ENCODE measurements at regions not wholly inside any gene's neighbourhood (a gene's known extent, or its start where the extent isn't known, plus 50 kb on each side); places are given as distances from the start of the nearest gene placed in this dataset.

DNA sequence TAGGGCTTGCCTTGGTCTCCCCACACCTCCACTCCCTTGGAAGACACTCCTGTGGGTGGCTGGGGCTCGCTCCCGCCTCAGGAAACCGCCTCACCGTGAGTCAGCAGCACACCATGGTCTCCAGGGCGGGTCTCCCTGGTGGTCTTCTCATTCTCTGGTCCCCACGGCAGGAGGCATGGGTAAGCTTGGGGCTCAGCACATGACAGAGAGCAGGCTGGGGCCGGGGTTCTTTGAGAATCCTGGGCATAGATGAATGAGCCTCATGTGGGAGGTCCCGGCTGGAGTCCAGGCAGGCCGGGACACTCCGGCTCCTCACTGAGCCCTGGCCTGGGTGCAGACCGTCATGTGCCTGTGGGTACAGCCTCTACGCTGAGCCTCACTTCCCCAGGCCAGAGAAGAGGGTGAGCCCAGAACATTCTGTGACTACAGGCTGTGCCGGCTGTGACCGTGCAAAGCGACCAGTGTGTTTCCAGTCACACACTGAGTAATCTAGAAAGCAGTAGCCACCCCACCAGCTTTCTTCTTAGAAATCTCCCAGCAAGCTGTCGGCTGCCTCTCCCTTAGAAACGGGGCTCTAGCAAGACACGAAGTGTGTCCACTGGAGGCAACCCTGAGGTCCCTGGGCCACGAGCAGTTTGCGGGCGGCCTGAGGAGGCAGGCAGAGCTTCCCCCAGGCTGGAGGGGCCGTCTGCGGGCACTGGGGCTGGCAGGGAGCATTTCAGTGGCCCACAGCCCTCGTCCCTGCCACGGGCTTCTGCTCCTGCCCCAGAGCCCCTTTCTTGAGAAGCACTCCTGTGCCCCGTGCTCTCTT is 93.1 kb downstream of the RHOB start:
- DNase-seq (ENCODE audit: low spot score), result no peak

DNA sequence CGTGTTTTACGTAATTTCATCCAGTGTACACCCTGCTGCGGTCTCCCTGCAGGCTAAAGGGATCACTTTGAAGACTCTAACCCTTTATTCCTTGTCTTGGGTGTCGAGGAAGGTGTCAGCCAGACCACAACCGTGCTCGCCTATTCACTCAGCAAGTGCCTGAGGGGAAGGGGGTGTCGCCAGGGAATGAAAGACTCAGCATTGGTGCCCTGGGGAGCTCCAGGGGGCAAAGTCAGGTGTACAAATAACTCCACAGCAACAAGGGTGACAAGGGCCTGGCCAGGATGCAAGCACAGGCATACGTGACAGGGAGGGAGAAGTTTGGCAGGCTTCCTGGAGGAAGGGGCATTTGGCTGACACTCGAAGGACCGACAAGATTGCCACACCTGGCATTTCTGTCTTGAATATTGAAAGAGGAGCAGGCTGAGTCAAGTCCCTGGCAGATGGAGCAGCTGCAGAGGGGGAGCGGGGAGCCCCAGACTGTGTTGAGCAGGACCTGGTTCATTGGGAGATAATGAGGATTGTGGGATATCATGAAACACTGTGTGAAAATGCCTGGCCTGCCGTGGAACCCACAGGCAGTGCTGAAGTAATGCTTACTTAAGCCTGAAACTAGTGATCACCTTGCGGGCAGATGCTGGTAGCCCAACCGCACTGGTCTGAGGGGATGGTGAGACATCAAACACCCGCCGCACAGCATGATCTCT is 93.9 kb downstream of the RHOB start:
- DNase-seq (ENCODE audit: low spot score), result no peak

DNA sequence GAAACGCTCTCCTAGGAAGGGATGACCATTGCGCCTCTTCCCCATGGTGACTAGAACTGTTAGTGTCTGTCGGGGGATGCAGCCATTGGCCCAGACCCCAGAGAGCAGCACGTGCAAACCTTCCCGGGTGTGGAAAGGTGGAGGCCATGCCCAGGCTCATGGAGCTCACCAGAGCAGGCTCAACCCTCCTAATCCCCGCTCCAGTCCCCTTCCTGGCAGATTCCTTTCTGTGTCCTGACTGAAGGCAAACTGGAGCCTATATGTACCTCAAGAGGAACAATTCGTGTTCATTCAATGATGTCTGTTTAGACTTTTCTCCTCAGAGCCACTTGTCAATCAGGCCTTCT is 94.4 kb downstream of the RHOB start:
- DNase-seq (ENCODE audit: low spot score), result no peak

DNA sequence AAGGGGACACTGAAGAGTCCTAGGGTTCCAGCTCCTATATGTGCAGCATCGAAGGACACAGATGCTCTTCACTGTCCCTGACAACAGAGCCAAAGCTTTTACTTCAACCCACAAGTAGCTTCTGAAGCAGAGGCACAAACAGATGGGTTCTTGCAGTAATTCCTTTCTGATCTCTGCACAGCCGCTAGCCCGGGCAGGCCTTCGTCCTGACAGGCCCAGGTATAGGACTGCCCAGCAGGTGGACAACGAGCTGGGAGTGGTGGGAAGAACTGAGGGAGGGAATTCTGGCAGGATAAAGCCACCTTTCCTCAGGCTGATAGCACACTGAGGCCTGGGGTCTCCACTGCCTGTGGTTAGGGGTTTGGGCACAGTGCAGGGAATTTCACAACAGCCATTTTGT is 94.8 kb downstream of the RHOB start:
- no peak for DNase-seq (ENCODE audit: low spot score)

DNA sequence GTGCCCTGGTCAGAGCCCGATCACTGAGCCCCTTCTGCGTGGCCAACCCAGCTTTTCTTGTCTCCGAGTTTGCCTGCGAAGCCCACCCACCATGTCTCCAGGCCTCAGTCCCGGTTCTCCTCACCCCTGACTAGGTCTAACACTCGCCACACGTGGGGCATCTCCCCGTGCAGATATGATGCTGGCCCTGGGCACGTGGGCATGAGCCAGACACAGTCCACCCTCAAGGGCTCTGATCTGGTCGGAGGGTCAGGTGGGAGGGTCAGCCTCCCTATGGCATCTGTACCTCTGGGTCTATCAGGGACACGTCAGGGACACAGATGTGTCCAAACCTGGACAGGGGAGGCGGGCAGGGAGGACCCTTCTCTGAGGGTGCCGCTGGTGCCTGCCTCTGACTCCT is 95.4 kb downstream of the RHOB start:
- no peak for DNase-seq (ENCODE audit: low spot score)

DNA sequence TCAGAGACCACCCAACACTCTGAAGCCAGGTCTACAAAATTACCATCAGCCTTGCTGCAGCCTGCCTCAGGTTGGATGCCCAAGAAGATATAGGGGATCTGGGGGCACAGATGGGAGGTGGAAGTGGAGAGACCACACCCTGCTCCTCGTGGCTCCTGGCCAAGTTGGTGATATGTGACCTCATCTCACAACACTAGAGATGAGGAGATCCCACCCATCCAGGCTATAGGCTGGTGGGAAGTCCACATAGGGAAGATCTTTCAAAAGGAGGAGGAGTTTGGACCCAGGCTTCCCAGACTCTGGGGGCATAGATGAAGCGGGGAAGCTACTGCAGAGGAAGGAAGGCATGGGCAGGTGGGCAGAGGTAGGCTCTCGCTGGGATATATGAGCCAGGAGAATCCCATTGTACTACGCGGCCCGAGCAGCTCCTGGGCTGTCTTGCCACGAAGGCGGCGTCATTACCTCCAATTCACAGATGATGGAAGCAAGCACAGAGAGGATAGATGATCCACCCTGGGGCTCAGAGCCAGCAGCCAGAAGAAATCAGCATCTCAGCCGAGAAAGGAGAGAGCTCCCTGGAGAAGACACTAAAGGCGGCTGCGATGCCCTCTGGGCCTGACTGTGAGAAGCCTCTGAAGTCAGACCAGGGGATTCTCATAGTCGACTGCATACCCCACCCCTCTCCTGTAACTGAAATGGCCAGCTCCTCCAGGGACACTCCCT is 96.0 kb downstream of the RHOB start:
- DNase-seq (ENCODE audit: low spot score), result no peak

DNA sequence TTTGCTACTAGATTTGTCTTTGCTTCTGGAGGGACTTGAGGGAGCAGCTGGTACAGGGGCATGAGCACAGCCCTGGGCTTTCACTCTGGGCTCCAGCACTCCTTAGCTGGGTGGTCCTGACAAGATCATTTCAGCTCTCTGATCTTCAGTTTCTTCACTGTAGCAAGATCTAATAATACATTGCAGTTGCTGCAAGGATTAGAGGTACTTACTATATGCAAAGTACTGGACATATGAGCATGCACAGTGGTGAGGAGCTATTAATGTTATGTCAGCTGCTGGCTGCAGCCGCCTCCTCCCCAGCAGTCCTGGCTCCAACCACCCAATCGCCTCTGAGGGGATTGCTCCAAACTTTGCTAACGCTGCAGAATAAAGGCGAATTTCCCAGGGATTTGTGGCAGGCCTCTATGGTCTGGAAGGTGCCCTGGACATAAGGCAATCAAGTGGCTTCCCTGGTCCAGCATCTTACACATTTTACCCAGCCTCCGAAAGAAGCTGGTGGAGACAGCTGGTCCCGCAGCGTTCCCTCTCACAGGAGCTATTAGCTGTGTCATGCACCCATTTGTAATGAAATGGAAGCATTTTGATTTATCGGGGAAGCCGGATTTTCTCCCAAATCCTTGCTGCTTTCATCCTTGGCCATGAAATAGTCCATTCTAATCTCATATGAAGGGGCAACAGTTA is 96.7 kb downstream of the RHOB start:
- no peak for DNase-seq (ENCODE audit: low spot score)

DNA sequence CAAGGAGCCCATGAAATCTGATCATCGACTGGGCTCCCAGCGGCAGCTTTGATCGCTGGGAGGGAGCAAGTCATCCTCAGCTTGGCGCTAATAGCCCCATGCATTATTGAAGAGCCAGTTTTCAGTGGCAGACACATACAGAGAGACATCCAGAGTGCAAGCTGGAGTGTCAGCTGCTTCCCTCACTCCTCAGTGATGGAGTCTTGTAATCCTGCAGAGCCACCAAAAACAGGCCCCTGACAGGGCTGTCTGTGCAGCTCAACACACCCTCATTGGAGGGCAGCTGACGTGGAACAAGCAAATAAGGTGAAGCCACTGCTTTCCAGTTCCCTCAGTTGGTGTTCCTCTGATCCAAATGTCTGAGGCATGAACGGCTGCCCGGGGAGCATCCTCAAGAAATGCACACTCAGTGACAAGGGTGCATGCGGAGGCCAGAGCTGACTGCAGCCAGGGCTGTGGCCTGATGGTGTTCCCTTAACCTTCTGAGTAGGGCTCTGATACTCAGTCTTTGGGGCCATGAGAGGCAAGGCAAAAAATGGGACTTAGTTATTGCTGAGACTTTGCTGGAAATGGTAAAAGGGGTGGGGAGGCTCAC is 97.4 kb downstream of the RHOB start:
- no peak for DNase-seq (ENCODE audit: low spot score)

DNA sequence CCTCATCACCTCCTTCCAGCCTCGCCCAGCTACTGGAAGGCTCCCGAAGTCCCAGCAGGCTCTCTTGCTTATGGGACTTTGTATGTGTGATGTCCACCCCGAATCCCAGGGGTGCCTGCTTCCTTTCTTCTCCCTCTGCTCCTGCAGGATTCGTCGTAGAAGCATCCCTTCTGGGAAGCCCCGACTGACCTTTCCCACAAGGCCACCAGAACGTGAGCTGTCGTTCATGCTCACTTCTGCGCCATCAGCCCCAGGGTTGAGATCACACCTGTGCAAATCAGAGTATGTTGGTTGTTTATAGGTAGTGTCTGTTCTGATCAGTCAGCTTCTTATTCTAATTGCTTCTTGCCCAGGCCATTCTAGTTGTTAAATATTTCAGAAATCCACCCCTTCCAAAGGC is 101.8 kb downstream of the HS1BP3 start:
- no peak for DNase-seq (ENCODE audit: low spot score)

DNA sequence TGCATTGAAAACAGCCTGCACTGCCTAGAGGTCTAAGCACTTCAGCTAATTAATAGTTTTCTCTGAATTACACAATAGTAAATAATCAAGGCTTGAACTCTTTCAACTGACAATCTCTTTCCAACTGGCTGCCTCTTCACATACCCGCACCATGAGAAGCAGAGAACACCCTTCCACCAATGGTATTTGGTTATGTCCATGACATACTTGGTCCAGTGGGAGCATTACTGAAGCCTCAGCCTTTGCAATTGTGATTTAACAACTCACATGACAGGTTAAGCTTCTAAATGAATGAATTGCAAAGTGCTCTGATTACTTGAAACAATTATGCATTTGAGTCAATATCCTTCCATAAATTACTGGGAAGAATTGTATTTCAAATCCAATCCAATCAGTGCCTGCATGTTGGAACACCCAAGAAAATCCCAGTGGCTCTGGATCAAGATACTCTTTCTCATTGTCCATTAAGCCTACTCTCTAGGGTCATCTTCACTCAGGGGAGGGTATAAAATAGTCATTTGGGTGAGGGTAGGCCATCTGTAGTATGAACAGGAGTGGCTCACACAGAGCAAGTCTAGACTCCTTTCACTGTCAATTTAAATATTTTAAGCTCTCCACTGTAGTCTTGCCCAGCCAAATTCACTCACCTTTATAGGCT is 101.1 kb downstream of the HS1BP3 start:
- no peak for DNase-seq (ENCODE audit: low spot score)

DNA sequence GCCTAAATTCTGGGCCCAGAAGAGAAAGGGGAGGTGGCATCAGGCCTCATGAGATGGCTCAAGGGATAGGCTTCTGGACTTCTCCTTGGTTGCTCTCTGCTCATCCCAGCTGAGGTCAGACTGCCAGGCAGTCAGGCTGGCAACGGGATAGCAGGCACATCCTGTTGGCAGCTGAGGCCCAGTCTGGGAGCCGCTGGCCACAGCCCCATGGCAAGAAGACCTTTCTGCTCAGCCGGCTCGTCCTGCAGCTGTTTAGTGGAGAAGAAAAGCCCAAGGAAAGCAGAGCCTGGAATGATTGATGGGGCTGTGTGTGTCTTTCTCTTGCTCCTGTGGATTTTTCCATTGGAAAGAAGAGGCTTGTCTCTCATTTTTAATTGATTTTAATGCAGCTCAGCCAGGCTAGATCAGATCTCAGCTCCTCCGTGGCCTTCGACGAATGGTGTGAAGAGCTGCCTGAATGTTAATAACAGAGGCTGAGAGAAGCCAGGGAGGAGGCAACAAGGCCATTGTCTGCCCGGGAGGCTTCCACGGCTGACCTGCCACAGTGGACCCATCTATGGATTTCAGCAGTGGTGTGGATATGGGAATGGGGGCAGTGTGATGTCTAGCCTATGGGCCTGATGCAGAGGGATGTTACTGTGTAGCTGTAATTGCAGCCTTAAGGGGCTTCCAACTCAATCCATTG is 99.5 kb downstream of the HS1BP3 start:
- no peak for DNase-seq (ENCODE audit: low spot score)

DNA sequence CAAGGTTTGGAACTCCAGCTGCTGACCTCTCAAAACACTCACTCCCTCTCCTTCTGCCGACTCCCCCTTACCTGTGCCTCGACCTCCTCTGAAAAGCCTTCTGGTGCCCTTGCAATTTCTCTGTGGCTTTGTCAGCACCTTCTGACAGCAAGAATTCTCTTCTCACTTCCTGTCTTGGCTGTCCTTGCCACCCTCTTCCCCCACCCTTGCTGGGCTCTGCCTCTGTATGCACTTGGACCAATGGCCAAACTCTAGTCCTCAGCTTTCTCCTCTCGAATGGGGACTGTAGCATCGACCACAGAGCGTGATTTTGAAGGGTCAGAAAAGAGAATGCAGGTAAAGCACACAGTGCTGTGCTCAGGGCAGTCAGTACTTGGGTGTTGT is 99.0 kb downstream of the HS1BP3 start:
- DNase-seq (ENCODE audit: low spot score), result no peak

DNA sequence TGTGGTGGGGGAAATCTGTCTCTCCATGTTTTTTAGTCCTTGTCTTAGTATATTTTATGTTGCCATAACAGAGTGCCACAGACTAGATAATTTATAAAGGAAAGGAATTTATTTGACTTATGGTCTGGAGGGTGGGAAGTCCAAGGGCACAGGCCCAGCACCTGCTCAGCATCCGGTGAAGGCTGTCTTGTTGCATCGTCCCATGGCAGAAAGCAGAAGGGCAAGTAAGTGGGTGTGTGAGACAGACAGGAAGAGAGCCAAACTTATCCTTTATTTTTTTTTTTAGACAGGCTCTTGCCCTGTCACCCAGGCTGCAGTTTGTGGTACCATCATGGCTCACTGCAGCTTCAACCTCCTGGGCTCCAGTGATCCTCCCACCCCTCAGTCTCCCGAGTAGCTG is 98.1 kb downstream of the HS1BP3 start:
- DNase-seq (ENCODE audit: low spot score), result no peak

DNA sequence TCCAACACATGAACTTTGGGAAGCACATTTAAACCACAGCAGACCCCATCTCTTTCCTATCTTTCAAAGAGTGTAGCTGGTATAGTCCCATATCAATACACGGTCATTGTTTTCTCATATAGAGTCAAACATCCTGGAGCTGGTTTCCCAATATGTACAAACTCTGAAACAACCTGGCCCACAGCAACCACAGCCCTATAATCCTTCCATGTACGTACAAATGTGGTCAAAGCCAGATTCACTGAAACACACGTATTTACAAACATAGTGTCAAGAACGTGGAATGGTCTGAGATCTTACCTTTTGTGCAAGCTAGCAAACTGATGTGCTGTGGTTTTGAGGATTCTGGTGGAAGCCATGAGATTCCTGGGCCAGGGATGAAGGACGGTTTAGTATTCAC is 97.3 kb downstream of the HS1BP3 start:
- DNase-seq (ENCODE audit: low spot score), result no peak

DNA sequence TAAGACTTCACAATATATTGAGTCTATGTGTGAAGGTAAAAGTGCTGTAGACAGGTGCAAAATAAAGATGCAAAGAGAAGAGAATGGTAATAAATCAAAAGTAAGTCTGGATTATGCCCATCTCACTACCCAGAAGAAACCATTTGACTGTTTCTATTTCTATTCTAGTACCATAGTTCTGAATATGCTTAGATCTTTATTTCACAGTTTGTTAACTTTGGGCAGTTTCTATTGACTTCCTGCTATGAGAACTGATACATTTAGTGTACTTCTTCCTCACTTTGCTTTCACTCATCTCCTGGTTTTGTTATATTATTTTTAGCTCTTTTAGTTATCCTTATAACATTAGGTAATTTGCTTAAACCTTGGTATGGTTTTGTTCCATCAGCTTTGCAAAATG is 94.9 kb downstream of the HS1BP3 start:
- DNase-seq (ENCODE audit: low spot score), result no peak

DNA sequence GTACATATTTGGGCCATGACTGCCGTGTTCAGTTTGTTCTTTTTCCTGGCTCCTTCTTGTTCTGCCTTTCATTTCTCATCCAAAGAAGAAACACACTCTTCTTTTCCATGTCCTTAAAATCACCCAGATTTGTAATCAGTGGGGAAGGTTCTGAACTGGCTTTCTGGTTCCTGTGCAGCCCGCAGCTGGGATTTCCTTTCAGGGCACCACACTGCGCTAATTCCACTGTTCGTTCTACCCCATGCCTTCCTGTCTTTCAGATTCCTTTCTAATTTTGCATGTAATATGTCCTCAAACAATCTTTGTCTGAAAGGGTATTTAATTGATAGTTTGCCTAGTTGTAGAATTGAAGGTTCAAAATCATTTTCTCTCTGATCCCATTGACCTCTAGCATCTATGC is 94.1 kb downstream of the HS1BP3 start:
- no peak for DNase-seq (ENCODE audit: low spot score)

DNA sequence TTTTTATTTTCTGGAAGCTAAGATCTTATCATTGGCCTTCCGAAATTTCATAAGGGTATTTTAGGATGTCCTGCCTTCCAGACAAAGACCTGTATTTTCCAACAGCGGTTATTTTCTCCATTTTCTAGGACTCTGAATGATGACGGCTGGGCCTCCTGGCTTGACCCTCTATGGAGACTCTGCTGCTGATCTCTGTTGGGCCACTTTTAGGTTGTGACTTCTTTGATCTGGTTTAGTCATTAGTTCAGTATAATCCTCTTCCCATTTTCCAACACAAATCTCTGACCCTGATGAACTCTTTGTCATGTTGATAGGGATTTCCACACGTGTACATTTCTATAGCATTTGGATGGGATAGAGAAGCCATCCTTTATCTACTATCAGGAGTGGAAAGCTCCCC is 93.7 kb downstream of the HS1BP3 start:
- DNase-seq (ENCODE audit: low spot score), result no peak

DNA sequence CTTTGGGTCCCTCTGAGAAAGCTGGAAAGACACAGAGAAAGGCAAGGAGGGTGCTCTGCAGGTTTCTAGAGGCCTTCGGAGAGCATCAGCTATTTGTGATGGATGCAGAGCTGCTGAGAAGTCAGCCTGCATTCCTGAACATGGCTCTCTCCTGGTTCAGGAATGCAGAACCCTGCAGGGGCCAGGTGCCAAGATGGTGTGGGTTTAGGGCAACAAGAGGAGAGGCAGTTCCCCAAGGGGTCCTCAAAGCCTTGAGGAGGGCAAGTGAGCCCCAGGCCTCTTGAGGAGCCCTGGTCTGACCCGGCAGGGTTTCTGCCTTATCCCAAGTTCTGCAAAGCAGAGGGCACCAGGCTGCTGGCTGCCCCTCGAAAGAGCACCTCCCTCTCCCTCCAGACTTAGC is 93.3 kb downstream of the HS1BP3 start:
- DNase-seq (ENCODE audit: low spot score), result no peak

DNA sequence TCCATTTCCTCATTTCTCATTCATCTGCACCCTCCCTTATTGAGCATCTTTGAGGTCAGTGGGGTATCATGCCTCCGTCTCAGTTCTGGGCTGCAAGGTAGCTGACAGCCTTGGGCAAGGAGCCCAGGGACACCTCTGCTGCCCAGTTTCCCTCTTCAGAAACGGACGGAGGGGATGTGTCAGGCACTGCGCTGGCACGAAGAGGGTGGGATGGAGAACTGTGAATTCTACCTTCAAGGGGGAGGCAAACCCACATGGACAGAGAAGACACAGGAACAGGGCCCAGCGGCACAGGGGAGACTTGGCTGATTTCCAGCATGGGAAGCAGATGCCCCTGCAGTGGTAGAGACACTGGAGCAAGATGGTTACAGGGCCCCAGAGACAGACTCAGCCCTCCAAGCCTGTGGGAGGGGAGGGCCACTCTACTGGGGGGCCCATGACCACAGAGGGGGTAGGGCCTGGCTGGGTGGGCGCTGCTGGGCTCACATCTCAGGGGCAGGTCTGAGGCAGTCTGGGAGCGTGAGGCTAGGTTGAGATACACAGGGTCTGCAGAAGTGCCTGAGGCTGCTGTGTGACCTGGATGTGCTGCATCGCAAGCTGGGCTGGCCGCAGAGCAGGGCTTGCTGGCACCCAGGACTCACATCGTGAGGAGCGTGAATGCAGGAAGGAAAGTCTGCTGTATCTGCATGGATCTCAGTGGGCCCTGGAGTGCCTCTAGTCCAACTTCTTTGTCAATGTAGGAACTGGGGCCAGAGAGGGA is 92.3 kb downstream of the HS1BP3 start:
- no peak for DNase-seq (ENCODE audit: low spot score)

DNA sequence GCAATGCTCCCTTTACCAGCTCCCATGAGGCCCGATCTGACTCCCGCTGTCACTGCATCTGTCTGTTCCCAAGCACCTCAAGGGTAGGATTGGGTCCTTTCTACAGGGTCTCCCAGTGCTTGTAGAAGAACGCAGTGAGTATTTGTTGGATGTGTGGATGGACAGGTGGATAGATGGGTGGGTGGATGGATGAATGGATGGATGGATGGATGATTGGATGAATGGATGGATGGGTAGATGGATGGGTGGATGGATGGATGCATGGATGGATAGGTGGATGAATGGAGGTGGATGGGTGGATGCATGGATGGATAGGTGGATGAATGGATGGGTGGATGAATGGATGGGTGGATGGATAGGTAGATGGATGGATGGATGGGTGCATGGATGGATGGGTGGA is 91.6 kb downstream of the HS1BP3 start:
- no peak for DNase-seq (ENCODE audit: low spot score)
